ENCODE measurements at regions not wholly inside any gene's neighbourhood (a gene's known extent, or its start where the extent isn't known, plus 50 kb on each side); places are given as distances from the start of the nearest gene placed in this dataset.
"Not testable (repeated sequence)": the region's sequence is repeated elsewhere in the genome, so short reads cannot be mapped to it uniquely, and the experiment has no call there.

- TF ChIP-seq CTCF (conservative IDR thresholded peaks at IDR 0.05; ENCODE audit: low read length); EZH2phosphoT487 (IDR thresholded peaks at IDR 0.05; ENCODE audit: borderline replicate concordance): not testable (repeated sequence)
These were observed 69.7 kb upstream of the NAF1 start for GRCh38 chr4:163236389-163236788.

Measured in Loucy (cell line).